HEK293 (cell line): ENCODE measurements at regions not wholly inside any gene's neighbourhood (a gene's known extent, or its start where the extent isn't known, plus 50 kb on each side); places are given as distances from the start of the nearest gene placed in this dataset.

Experiments used
- CTCF ChIA-PET: fragments of 350-600 bp; formaldehyde crosslinking; extraction: SDS; loops from one replicate; lab custom pipeline; 2021; ENCODE audit warnings: antibody characterized with exemption; lab: Yijun Ruan, JAX
- POLR2A ChIA-PET: fragments of 300-600 bp; formaldehyde crosslinking; extraction: SDS; loops from one replicate; lab custom pipeline; 2020; ENCODE audit warnings: antibody characterized with exemption, inconsistent platforms; lab: Yijun Ruan, JAX
- H3K27ac ChIP-seq: fragments of 200-500 bp; sonication (Bioruptor generic); 2 replicates; pipeline ENCODE4 v1.5.1; 2014; ENCODE audit warnings: low read depth, low read length, control low read depth, inconsistent platforms; ENCODE audit errors: extremely low read depth
- H3K36me3 ChIP-seq, 2 experiments: fragments of 200-500 bp in 1 of 2; sonication (Bioruptor generic) in 1 of 2; 1 replicate in 1 of 2; 2 replicates in 1 of 2; pipeline ENCODE4 v1.5.1; 2014 to 2017; ENCODE audit warnings: inconsistent platforms in 2 of 2, low read length in 2 of 2; ENCODE audit not compliant: control insufficient read depth in 2 of 2, insufficient read depth in 1 of 2
- H3K4me1 ChIP-seq: fragments of 200-500 bp; sonication (Bioruptor generic); 2 replicates; pipeline ENCODE4 v1.5.1; 2014; ENCODE audit warnings: mild to moderate bottlenecking, low read length, inconsistent platforms; ENCODE audit not compliant: control insufficient read depth, insufficient read depth
- H3K4me3 ChIP-seq: 2 replicates; pipeline ENCODE4 v1.5.1; 2011; ENCODE audit warnings: low read depth, mild to moderate bottlenecking, control low read depth, low read length, moderate library complexity
- H3K9me3 ChIP-seq: fragments of 200-500 bp; sonication (Bioruptor generic); 2 replicates; pipeline ENCODE4 v1.5.1; 2014; ENCODE audit warnings: low read depth, low read length, inconsistent platforms; ENCODE audit not compliant: control insufficient read depth, insufficient read depth
- FEZF1 ChIP-seq: fragments of 450-650 bp; formaldehyde crosslinking; IDR thresholded peaks from 2 replicates; pipeline ENCODE4 v1.5.1; 2016; ENCODE audit warnings: missing biosample characterization, missing genetic modification characterization
- KLF9 ChIP-seq: fragments of 450-650 bp; formaldehyde crosslinking; IDR thresholded peaks from 2 replicates; pipeline ENCODE4 v1.5.1; 2016; ENCODE audit warnings: missing biosample characterization, missing genetic modification characterization, low read depth
- MEIS1 ChIP-seq: sonication (generic); formaldehyde crosslinking; IDR thresholded peaks from 2 replicates; pipeline ENCODE4 v1.8.1; 2022; ENCODE audit warnings: missing genetic modification reagents, mild to moderate bottlenecking, borderline replicate concordance
- SETDB1 ChIP-seq: IDR thresholded peaks from one replicate; pipeline ENCODE4 v1.6.1; 2017; ENCODE audit warnings: mild to moderate bottlenecking, low read length, moderate library complexity, mixed read lengths; ENCODE audit not compliant: insufficient read length
- SP7 ChIP-seq: fragments of 450-650 bp; formaldehyde crosslinking; IDR thresholded peaks from 2 replicates; pipeline ENCODE4 v1.5.1; 2016; ENCODE audit warnings: missing biosample characterization, missing genetic modification characterization
- ZBTB26 ChIP-seq: fragments of 450-650 bp; formaldehyde crosslinking; optimal IDR thresholded peaks from 2 replicates; pipeline ENCODE3; 2016; ENCODE audit warnings: missing biosample characterization, mild to moderate bottlenecking, missing genetic modification characterization
- ZFP3 ChIP-seq: fragments of 450-650 bp; formaldehyde crosslinking; IDR thresholded peaks from 2 replicates; pipeline ENCODE4 v1.5.1; 2016; ENCODE audit warnings: low read depth, missing biosample characterization, missing genetic modification characterization
- ZNF175 ChIP-seq: fragments of 450-650 bp; formaldehyde crosslinking; IDR thresholded peaks from 2 replicates; pipeline ENCODE4 v1.5.1; 2016; ENCODE audit warnings: missing biosample characterization, missing genetic modification characterization
- ZNF19 ChIP-seq: fragments of 450-650 bp; formaldehyde crosslinking; IDR thresholded peaks from 2 replicates; pipeline ENCODE4; 2016; ENCODE audit warnings: missing biosample characterization, missing genetic modification characterization, low read depth
- ZNF24 ChIP-seq: fragments of 450-650 bp; formaldehyde crosslinking; IDR thresholded peaks from 2 replicates; pipeline ENCODE4 v1.5.1; 2016; ENCODE audit warnings: missing biosample characterization, missing genetic modification characterization
- ZNF350 ChIP-seq: fragments of 450-650 bp; formaldehyde crosslinking; IDR thresholded peaks from 2 replicates; pipeline ENCODE4 v1.5.0; 2017; ENCODE audit warnings: missing biosample characterization, mild to moderate bottlenecking, missing genetic modification characterization
- ZNF473 ChIP-seq: fragments of 450-650 bp; formaldehyde crosslinking; IDR thresholded peaks from 2 replicates; pipeline ENCODE4 v1.5.1; 2017; ENCODE audit warnings: missing biosample characterization, missing genetic modification characterization
- ZNF555 ChIP-seq: fragments of 450-650 bp; formaldehyde crosslinking; conservative IDR thresholded peaks from 2 replicates; pipeline ENCODE4 v1.5.1; 2017; ENCODE audit warnings: missing biosample characterization, mild to moderate bottlenecking, missing genetic modification characterization, inconsistent platforms
- ZNF629 ChIP-seq: fragments of 450-650 bp; formaldehyde crosslinking; IDR thresholded peaks from 2 replicates; pipeline ENCODE4 v1.5.1; 2017; ENCODE audit warnings: missing biosample characterization, missing genetic modification characterization
- ZNF677 ChIP-seq: fragments of 450-650 bp; IDR thresholded peaks from 2 replicates; pipeline ENCODE4 v1.5.0; 2018; ENCODE audit warnings: missing biosample characterization, mild to moderate bottlenecking, missing genetic modification characterization, moderate library complexity
- ZSCAN23 ChIP-seq: fragments of 450-650 bp; formaldehyde crosslinking; IDR thresholded peaks from 2 replicates; pipeline ENCODE4 v1.5.1; 2016; ENCODE audit warnings: missing biosample characterization, missing genetic modification characterization
- ZXDB ChIP-seq: fragments of 450-650 bp; formaldehyde crosslinking; IDR thresholded peaks from 2 replicates; pipeline ENCODE4 v1.5.1; 2016; ENCODE audit warnings: missing biosample characterization, missing genetic modification characterization
- TF ChIP-seq, protein P1 (sequence below): fragments of 450-650 bp; formaldehyde crosslinking; IDR thresholded peaks from 2 replicates; pipeline ENCODE4 v1.5.1; 2017; ENCODE audit warnings: missing biosample characterization, missing genetic modification characterization
- TF ChIP-seq, protein P2 (sequence below): fragments of 450-650 bp; formaldehyde crosslinking; IDR thresholded peaks from 2 replicates; pipeline ENCODE4 v1.5.1; 2017; ENCODE audit warnings: missing biosample characterization, missing genetic modification characterization
- TF ChIP-seq, protein P3 (sequence below): fragments of 450-650 bp; formaldehyde crosslinking; IDR thresholded peaks from 2 replicates; pipeline ENCODE4 v1.5.1; 2016; ENCODE audit warnings: missing biosample characterization, missing genetic modification characterization

DNA sequence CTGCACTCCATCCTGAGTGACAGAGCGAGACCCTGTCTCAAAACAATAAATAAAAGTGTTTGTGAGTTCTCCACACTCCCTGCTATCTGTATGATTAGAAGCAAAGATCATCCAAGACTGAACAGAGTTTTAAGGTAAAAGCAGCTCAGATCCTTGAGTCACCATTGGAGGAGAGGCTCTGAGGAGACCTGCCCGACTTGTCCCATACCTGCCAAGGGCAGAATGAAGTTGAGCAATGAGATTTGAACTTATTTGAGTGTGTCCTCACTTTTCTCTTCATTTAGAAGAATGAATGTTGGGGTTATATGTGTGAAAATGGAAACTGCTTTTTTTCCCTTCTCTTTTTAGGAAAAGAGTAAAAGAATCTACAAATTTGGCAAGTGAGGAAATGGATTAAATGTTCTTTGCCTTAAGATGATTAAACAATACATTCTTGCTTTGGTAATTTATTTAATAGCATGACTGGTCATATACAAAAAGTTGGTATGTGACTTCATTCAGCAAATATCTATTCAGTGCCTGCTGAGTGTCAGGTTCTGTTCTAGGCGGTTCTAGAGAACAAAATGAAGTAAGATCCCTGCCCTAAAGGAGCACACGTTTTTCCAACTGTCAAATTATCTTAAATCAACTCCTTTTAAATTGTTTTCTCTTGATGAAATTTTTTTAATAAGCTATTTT is 195.7 kb downstream of the ALDH8A1 start:
- Histone ChIP-seq H3K4me1 (no peaks in the 10 kb centered on the region), H3K36me3 (no peaks in the 10 kb centered on the region), H3K27ac (no peak overlapping the region), H3K4me3 (no peak overlapping the region), H3K9me3 (no peaks in the 10 kb centered on the region)
- ChIA-PET CTCF (no interaction called here), POLR2A (interaction anchor here (0.5 kb wide), 1 partner anchor 31 kb away, joined by 4 read pairs; no protein-coding TSS in a partner anchor)
- TF ChIP-seq ZNF350 (tag by site-specific recombination) (no peak), ZNF19 (no peak), FEZF1 (no peak), MEIS1 (CRISPR knock-in tag) (no peak), ZNF555 (tag by site-specific recombination) (no peak), ZNF175 (tag by site-specific recombination) (no peak), ZNF24 (no peak), KLF9 (tag by site-specific recombination) (no peak), SETDB1 (no peak), SP7 (tag by site-specific recombination) (no peak), ZNF473 (tag by site-specific recombination) (no peak), ZSCAN23 (no peak), ZNF629 (tag by site-specific recombination) (no peak), ZNF677 (no peak), ZBTB26 (tag by site-specific recombination) (no peak), ZXDB (tag by site-specific recombination) (no peak), ZFP3 (tag by site-specific recombination) (no peak)
- TF ChIP-seq, protein P1, sequence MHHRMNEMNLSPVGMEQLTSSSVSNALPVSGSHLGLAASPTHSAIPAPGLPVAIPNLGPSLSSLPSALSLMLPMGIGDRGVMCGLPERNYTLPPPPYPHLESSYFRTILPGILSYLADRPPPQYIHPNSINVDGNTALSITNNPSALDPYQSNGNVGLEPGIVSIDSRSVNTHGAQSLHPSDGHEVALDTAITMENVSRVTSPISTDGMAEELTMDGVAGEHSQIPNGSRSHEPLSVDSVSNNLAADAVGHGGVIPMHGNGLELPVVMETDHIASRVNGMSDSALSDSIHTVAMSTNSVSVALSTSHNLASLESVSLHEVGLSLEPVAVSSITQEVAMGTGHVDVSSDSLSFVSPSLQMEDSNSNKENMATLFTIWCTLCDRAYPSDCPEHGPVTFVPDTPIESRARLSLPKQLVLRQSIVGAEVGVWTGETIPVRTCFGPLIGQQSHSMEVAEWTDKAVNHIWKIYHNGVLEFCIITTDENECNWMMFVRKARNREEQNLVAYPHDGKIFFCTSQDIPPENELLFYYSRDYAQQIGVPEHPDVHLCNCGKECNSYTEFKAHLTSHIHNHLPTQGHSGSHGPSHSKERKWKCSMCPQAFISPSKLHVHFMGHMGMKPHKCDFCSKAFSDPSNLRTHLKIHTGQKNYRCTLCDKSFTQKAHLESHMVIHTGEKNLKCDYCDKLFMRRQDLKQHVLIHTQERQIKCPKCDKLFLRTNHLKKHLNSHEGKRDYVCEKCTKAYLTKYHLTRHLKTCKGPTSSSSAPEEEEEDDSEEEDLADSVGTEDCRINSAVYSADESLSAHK (tag by site-specific recombination): no peak
- TF ChIP-seq, protein P2, sequence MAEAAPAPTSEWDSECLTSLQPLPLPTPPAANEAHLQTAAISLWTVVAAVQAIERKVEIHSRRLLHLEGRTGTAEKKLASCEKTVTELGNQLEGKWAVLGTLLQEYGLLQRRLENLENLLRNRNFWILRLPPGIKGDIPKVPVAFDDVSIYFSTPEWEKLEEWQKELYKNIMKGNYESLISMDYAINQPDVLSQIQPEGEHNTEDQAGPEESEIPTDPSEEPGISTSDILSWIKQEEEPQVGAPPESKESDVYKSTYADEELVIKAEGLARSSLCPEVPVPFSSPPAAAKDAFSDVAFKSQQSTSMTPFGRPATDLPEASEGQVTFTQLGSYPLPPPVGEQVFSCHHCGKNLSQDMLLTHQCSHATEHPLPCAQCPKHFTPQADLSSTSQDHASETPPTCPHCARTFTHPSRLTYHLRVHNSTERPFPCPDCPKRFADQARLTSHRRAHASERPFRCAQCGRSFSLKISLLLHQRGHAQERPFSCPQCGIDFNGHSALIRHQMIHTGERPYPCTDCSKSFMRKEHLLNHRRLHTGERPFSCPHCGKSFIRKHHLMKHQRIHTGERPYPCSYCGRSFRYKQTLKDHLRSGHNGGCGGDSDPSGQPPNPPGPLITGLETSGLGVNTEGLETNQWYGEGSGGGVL (tag by site-specific recombination): no peak
- TF ChIP-seq, protein P3, sequence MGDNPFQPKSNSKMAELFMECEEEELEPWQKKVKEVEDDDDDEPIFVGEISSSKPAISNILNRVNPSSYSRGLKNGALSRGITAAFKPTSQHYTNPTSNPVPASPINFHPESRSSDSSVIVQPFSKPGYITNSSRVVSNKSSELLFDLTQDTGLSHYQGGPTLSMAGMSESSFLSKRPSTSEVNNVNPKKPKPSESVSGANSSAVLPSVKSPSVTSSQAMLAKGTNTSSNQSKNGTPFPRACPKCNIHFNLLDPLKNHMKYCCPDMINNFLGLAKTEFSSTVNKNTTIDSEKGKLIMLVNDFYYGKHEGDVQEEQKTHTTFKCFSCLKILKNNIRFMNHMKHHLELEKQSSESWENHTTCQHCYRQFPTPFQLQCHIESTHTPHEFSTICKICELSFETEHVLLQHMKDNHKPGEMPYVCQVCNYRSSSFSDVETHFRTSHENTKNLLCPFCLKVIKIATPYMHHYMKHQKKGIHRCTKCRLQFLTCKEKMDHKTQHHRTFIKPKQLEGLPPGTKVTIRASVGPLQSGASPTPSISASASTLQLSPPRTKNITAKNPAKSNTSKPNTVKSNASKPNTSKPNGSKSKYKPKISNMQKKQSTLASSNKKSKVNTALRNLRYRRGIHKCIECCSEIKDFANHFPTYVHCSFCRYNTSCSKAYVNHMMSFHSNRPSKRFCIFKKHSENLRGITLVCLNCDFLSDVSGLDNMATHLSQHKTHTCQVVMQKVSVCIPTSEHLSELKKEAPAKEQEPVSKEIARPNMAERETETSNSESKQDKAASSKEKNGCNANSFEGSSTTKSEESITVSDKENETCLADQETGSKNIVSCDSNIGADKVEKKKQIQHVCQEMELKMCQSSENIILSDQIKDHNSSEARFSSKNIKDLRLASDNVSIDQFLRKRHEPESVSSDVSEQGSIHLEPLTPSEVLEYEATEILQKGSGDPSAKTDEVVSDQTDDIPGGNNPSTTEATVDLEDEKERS (tag by site-specific recombination): no peak
